ENCODE measurements at regions not wholly inside any gene's neighbourhood (a gene's known extent, or its start where the extent isn't known, plus 50 kb on each side); places are given as distances from the start of the nearest gene placed in this dataset.

GRCh38 chr3:197446700-197447056 is 109.1 kb downstream of the BDH1 start:
- no peaks in the 10 kb centered on the region for H3K4me1 ChIP-seq (ENCODE audit: control insufficient read depth in 2 of 2, insufficient read depth in 2 of 2, low read length in 2 of 2)
- no peak overlapping the region for H3K4me3 ChIP-seq (ENCODE audit: control extremely low read depth in 1 of 5, extremely low read depth in 1 of 5, insufficient read depth in 1 of 5, low read depth in 2 of 5, low read length in 4 of 5)
- H3K27me3 ChIP-seq (replicated peaks in 1 of 4; ENCODE audit: control extremely low read depth in 1 of 4, control insufficient read depth in 3 of 4, insufficient read depth in 4 of 4, low read length in 3 of 4) = peaks cover 0 to 3% (median 0%) of the 10 kb centered on the region in 4 experiments
- H3K4me2 ChIP-seq (replicated peaks; ENCODE audit: low read depth, low read length, poor library complexity, severe bottlenecking) = no peak overlapping the region
- 99% methylated on average over 8 of the region's 9 CpGs for WGBS (ENCODE audit: insufficient coverage)
- no peaks in the 10 kb centered on the region for H3K9me3 ChIP-seq (ENCODE audit: control extremely low read depth in 1 of 3, control insufficient read depth in 2 of 3, insufficient read depth in 1 of 3, low read length in 2 of 3)
- DNase-seq (no peak), ATAC-seq (ENCODE audit: low read depth) (no peak)
- intact Hi-C loops (cut with micrococcal nuclease) = no loop called here
- peaks cover 24% of the 10 kb centered on the region for H3K27me3 Mint-ChIP-seq
- ChIA-PET CTCF (no interaction called here), POLR2A (no interaction called here)
- no peak overlapping the region for H3K9ac ChIP-seq (ENCODE audit: low read length)
- H4K20me1 ChIP-seq (ENCODE audit: control insufficient read depth, insufficient read depth, low read length, poor library complexity, severe bottlenecking) = no peaks in the 10 kb centered on the region
- no peaks in the 10 kb centered on the region for H3K79me2 ChIP-seq (ENCODE audit: control insufficient read depth, insufficient read depth, low read length)
- H3K4me1 Mint-ChIP-seq = no peaks in the 10 kb centered on the region
- H3K27ac Mint-ChIP-seq = no peak overlapping the region
- no peak overlapping the region for H3K27ac ChIP-seq (ENCODE audit: low read length in 2 of 2)
- H3K4me3 Mint-ChIP-seq = no peak overlapping the region
- TF ChIP-seq, protein P1, sequence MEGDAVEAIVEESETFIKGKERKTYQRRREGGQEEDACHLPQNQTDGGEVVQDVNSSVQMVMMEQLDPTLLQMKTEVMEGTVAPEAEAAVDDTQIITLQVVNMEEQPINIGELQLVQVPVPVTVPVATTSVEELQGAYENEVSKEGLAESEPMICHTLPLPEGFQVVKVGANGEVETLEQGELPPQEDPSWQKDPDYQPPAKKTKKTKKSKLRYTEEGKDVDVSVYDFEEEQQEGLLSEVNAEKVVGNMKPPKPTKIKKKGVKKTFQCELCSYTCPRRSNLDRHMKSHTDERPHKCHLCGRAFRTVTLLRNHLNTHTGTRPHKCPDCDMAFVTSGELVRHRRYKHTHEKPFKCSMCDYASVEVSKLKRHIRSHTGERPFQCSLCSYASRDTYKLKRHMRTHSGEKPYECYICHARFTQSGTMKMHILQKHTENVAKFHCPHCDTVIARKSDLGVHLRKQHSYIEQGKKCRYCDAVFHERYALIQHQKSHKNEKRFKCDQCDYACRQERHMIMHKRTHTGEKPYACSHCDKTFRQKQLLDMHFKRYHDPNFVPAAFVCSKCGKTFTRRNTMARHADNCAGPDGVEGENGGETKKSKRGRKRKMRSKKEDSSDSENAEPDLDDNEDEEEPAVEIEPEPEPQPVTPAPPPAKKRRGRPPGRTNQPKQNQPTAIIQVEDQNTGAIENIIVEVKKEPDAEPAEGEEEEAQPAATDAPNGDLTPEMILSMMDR (IDR thresholded peaks at IDR 0.05) = no peak
- TF ChIP-seq EZH2 (IDR thresholded peaks at IDR 0.05; ENCODE audit: borderline replicate concordance, insufficient read depth, low read depth, low read length, poor library complexity, severe bottlenecking) = no peak
- no peaks in the 10 kb centered on the region for H3K9me3 Mint-ChIP-seq (ENCODE audit: insufficient read depth)
- no peaks in the 10 kb centered on the region for H3K36me3 ChIP-seq (replicated peaks in 1 of 2; ENCODE audit: control extremely low read depth in 1 of 2, control insufficient read depth in 1 of 2, extremely low read depth in 1 of 2, insufficient read depth in 2 of 2, low read length in 1 of 2)
- no peak overlapping the region for H2AFZ ChIP-seq (ENCODE audit: insufficient read depth, low read depth, low read length, poor library complexity, severe bottlenecking)

DNA sequence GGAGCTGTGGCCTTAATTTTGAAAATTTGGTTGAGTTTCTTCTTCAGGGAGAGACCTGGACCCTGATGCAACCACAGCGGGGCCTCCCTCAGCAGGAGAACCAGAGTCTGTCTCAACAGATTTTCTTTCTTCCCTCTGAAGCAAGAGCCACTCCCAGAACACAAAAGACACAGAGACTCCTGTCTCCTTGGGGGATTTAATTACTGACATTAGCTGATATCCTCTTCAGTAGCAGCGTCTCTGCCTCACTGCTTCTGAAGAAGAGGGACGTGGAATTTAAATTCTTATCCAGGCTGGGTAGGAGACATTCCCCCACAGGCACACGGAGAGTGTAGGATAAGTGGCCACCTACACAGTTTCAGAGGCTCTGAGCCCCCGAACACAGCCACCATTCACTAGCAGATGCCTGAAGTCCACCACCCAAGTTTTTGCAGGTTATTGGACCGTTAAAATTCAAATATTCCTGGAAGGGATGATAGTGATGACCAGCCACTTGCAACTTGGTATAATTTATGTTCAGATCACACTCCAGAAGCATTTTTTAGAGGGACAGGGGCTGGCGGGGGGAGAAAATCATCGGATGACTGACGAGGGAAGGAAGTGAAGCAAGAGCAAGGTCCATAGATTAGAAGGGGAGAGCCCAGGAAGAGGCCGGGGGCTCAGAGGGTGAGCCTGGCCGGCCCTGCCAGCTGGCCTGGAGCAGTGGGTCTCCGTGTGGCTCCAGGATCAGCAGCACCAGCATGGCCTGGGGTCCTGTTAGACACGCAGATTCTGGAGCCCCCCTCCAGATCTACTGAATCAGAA is 109.7 kb downstream of the BDH1 start:
- ChIA-PET CTCF (no interaction called here), POLR2A (no interaction called here)
- peaks cover 25% of the 10 kb centered on the region for H3K27me3 Mint-ChIP-seq
- Histone ChIP-seq H3K27me3 (replicated peaks in 1 of 4; ENCODE audit: control extremely low read depth in 1 of 4, control insufficient read depth in 3 of 4, insufficient read depth in 4 of 4, low read length in 3 of 4) (peaks cover 0 to 3% (median 1%) of the 10 kb centered on the region in 4 experiments), H3K79me2 (ENCODE audit: control insufficient read depth, insufficient read depth, low read length) (no peaks in the 10 kb centered on the region), H3K4me3 (ENCODE audit: control extremely low read depth in 1 of 5, extremely low read depth in 1 of 5, insufficient read depth in 1 of 5, low read depth in 2 of 5, low read length in 4 of 5) (no peak overlapping the region), H3K4me1 (ENCODE audit: control insufficient read depth in 2 of 2, insufficient read depth in 2 of 2, low read length in 2 of 2) (no peaks in the 10 kb centered on the region), H3K27ac (ENCODE audit: low read length in 2 of 2) (no peak overlapping the region), H3K9ac (ENCODE audit: low read length) (no peak overlapping the region), H3K9me3 (ENCODE audit: control extremely low read depth in 1 of 3, control insufficient read depth in 2 of 3, insufficient read depth in 1 of 3, low read length in 2 of 3) (no peaks in the 10 kb centered on the region), H3K36me3 (replicated peaks in 1 of 2; ENCODE audit: control extremely low read depth in 1 of 2, control insufficient read depth in 1 of 2, extremely low read depth in 1 of 2, insufficient read depth in 2 of 2, low read length in 1 of 2) (no peaks in the 10 kb centered on the region), H4K20me1 (ENCODE audit: control insufficient read depth, insufficient read depth, low read length, poor library complexity, severe bottlenecking) (no peaks in the 10 kb centered on the region), H2AFZ (ENCODE audit: insufficient read depth, low read depth, low read length, poor library complexity, severe bottlenecking) (no peak overlapping the region), H3K4me2 (replicated peaks; ENCODE audit: low read depth, low read length, poor library complexity, severe bottlenecking) (no peak overlapping the region)
- no peak overlapping the region for H3K4me3 Mint-ChIP-seq
- H3K27ac Mint-ChIP-seq = no peak overlapping the region
- intact Hi-C loops (cut with micrococcal nuclease) = no loop called here
- TF ChIP-seq EZH2 (IDR thresholded peaks at IDR 0.05; ENCODE audit: borderline replicate concordance, insufficient read depth, low read depth, low read length, poor library complexity, severe bottlenecking) = no peak
- TF ChIP-seq, protein P1 (IDR thresholded peaks at IDR 0.05) = no peak
- ATAC-seq (ENCODE audit: low read depth) (no peak), DNase-seq (no peak)
- WGBS (ENCODE audit: insufficient coverage) = 75% methylated on average over 8 of the region's 13 CpGs
- no peaks in the 10 kb centered on the region for H3K4me1 Mint-ChIP-seq
- no peaks in the 10 kb centered on the region for H3K9me3 Mint-ChIP-seq (ENCODE audit: insufficient read depth)

Data from B cell (primary cell).